NCI-H345 treated with DMSO at 0.1 percent for 48 hours (cell line): ENCODE measurements at regions not wholly inside any gene's neighbourhood (a gene's known extent, or its start where the extent isn't known, plus 50 kb on each side); places are given as distances from the start of the nearest gene placed in this dataset.
A peak's percentile ranks its signal among the peaks of the same experiment; 100 is the strongest.

Source experiments
- DNase-seq: peaks from one replicate; lab custom pipeline; 2025; ENCODE audit not compliant: unreplicated experiment; lab: John Stamatoyannopoulos, UW

DNA sequence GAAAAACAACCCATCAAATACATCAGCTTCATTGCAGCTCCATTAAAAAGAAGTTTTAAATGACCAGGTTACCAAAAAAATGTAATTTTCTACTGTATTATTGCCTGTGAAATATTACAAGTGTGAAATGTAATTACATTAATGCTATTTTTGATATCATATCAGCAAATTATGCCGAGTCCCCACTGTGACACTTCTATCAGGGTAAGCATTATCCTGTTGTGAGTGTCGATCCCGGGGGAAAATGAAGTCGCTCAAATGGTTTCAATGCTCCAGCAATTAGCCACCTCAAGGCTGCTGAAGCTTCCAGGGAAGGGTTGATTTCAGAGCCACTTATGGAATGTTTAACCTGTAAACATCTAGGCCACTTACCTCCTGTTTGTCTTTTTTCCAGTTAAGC lies 70.4 kb downstream of the RCN1 start:
- no peak for DNase-seq

DNA sequence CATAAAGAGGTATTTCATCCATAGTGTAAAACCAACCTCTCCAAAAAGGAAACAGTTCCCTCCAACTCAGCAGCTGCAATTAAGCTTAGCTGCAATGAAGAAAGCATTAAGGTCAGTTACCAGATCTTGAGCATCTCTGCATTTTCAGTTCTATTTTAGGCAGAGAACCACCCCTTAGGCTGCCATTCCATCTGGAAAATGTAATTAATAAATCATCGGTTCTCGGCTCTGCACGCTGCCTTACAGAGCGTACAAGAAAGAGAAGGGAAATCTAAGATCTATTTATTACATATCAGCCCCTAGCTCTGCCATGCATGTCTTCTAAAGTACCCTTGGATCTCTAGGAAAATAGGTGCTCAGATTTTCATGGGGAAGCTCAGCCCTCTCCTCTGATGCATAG lies 71.5 kb downstream of the RCN1 start:
- no peak for DNase-seq

DNA sequence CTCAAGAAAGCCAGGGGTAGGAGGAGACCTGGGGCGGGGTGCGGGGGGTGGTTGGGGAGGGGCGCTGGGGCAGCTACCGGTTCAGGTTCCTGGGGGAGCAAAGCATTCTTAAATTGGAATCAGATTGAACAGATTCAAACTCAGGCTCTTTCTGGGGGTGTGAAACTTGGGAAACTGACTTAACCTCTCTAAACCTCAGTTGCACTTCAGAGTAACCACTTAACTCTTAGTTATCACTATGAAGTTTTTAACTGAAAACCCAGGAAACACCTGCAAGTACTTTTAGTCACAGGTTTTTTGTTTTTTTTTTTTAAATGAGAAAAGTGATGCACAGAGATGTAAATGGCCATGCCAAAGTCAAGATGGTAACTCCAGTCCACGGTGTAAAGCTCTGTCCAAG lies 72.0 kb downstream of the RCN1 start:
- DNase-seq = no peak

DNA sequence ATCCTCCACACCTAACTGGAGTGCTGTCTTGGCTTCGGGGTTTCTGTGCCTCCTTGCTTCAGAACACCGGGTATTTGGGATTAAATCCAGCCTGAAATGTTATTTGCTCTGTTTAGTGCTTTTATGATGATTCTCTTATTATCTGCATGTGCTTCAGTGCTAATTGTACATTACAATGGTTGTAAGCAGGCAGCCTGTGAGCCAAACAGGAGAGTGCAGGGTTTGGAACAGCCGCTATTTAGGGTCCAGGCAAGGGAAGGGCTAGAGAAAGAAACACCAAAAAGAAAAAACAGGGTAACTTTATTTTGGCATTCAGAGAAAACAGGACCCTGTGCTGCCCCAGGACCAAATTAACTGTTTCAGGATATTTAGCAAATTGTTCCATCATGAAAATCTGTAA lies 72.7 kb downstream of the RCN1 start:
- DNase-seq = no peak

DNA sequence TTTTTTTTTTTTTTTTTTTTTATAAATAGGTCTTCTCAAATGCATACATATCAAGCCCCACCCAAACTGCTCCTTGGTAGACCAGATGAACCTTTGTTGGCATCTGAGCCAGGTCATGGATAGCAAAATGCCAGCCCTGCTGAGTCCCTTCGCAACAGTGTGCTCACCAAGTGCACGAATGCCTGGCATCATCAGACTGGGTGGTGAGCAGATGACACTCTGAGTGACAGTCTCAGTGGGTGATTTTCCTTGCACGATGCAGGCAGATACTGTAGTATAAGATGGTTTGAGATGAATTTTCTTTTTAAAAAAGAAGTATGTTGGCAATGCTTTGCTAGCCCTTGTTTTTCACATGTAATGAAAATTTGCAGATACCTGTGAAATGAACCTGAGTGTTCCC lies 74.0 kb downstream of the RCN1 start:
- no peak for DNase-seq

DNA sequence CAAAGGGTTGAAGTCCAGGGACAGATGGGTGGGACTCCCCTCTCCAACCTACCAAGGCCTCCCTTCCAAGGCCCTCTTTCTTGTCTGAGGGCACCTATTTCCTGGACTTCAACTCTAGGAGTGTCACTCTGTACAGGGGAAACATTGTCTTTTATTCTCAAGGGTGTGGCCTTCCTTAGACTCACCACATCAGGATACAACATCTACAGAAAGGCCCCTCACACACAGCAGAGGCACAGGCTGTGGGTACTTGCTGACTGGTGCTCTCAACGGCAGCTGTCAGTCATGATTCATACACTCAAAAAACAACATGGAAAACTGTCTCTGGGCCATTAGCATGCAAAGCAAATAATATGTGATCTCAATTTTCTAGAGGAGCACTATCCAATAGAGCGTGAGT lies 78.0 kb downstream of the RCN1 start:
- DNase-seq = no peak

DNA sequence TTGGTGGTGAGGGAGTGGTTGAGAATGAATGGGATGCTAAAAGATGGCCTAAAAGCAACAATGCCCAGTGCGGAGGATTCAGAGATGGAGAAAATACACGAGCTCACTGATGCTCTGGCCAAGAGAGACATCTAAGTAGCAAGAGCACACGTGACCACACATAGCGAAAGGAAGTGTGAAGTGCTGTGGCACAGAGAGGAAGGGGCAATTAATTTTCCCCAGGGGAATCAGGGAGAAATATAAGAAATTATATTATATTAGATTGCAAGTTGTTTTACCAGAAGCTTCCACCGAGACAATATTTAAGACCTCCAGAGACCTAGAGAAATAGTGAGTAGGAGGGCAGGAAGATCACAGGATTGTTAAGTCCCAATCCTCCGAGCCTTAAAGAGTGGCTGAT lies 80.6 kb downstream of the RCN1 start:
- DNase-seq = no peak

DNA sequence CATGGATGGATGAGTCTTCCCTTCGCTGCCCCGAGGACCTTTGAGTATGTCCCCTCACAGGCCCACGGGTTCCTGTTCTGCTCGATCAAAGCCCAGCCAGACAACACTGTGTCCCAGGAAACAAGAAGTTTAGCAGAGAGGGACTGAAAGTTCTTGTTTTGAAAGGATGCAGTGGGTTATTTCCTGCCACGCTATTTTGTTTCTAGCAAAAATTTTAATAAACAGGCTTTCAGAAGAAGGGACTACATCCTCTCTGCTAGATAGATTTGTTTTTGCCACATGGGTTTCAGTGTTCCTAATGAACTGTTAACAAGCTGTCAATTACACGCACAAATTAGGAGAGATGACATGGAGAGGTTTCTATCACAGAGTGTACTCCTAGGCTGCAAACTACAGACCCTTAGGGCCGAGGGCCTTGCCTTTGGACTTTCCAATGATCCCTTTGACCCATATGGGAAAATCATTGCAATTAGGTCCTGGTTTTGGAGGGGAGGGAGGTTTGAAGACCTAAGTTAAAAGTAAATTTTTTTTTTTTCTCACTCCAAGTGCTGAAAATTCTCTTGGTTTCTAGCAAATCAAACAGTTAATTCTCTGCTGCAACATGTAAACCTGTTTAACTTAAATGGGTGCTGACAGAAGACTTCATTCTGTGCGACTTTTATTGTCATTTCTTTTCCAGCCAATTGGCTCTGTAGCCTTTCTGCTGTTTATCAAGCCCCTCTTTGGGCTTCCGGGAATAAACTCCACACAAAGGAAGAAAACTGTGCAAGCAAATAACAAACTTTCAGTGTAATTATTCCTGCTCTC lies 81.4 kb downstream of the RCN1 start:
- DNase-seq = no peak

DNA sequence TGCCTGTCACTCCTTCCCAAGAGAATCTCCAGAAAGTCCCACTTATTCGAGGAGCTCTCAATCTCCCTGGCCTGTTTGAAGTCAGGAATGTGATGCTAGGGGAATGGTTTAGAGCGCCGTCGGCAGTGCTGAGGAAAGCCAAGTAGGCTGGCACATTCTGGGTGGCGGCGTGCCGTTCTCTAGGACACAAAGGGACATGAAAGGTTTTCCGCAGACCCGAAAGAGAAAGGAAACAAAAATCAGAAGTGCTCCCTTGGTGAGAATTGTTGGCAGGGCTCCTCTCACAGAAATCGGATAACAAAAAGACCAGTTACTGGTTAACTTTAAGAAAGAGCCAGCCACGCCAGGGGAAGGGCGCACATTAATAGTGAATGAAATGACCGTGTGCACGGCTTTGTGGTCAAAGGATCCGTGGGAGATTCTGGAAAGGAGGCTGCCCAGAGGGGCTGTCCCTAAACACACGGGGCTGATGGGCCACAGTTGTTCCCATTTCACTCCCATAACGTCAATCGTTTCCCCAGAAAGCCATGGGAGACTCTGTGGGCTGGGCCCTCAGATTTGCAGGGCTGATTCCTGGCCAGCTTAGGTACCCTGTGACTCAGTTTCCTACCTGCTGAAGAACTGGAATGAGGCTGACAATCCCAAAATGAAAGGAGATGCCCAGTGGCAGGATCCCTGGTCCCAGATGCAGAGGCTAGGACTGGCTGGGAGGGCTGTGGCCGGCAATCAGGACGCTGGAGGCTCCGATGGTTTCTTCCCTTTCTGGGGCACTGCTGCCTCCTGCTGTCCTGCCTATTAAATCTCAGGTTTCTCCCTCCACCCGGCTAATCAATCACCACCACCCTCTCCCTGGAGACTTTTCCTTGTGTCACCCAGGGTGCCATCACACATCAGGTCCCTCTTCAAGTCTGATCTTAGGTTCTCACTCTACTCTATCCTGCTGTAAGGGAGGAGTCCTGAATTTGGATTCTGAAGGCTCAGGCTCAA lies 82.3 kb downstream of the RCN1 start:
- no peak for DNase-seq

DNA sequence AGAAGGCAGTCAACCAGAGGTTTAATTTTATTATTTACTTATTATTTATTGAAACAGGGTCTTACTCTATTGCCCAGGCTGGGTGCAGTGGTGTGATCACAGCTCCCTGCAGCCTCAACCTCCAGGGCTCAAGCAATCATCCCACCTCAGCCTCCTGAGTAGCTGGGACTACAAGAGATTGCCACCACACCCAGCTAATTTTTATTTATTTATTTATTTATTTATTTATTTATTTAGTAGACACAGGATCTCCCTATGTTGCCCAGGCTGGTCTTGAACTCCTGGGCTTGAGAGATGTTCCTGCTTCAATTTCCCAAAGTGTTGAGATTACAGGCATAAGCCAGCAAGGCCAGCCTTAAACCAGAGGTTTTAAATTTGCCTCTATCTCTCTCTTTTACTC lies 83.1 kb downstream of the RCN1 start:
- no peak for DNase-seq

DNA sequence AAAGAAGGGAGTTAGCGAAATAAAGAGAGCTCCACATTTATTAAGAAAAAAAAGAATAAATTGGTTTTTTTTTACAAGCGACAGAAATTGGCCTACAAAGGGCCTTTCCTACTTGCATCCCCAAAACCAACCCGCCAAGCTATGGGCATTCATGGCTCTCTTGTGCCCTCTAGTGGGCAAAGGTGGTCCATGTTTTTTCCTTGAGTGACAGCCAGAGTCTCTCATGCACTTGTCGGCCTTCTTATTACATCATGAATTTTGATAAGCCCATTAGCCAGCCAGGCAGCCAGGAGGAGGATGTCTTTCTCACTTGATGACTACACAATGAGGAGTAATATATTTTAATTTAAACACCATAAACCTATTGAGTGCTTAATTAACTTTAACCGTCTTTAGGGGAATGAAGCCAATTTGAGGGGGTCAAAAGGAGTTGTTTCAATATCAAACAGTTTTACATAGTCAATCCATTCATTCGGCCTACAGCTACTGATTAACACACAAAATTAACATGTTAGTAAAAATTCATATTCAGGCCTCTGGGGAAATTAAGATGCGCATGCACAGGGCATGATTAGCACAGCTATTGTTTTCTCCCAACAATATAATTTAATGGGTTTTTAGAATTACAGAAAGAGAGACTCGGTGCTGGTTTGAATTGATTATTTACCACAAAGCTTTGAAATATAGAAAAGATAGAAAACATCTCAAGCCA lies 85.5 kb downstream of the RCN1 start:
- DNase-seq = peak; percentile 56

DNA sequence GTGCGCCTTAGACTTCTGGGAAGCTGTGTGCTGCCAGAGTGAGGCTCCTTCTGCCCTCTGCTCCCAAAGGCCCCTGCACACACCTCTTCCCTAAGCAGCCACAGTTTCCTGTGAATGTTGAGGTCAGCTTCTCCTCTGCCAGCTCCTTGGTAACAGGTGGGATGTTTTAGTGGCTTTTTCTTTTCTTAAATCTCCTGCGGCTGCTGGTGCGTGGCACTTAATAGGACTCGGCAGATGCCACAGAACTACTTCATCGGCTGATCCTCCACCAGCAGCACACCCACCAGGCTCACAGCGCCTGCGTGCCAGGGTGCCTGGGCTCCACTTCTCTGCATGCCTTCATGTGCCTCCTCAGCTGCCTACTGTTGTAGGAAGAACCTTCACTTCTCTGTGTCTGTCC lies 87.8 kb downstream of the RCN1 start:
- no peak for DNase-seq

DNA sequence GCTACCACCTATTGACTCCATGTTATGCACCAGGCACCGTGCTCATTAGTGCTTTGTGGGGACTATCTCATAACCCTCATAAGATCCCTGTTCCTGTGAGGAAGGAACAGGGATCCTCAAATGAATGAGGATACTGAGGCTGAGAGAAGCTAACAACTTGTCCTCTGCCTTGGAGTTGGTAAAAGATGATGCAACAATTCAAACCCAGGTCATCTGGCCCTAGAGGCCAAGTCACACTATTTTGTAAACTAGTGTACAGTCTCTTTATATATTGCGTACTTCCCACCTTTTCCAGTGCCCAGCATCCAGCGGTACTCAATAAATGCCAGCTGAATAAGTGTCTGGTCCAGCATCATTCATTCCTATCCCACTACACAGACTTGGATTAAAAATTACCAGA lies 92.6 kb downstream of the RCN1 start:
- DNase-seq = no peak

DNA sequence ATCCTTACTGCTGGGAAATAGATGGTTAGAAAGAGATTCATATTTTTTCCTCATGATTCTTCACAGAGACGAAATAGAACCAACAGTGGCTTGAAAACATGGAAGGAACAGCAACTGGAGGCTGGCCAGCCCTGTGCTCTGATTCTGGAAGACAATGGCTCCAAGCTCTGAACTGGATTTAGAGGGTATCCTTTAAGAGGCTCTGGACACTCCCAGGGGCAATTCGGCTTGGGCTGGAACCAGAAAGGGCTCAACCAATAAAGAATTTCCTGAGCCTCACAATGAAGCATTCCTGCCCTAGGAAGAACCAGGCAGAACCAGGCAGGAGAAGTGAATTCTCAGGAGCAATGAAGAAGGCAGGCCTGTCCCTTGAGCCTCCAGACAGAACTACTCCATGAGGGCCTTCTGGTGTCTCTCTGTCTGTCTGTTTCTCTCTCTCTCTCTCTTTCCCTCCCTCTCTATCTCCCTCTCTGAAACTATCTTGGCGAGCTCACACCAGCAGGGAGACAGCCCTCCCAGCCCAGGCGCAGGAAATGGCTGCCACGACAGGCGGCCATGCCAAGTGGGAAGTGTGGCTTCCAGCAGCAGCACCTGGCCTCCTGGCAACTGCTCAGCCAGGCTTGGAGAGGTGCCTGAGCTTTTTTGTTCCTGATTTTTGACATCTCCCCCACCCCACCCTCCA lies 93.3 kb downstream of the RCN1 start:
- DNase-seq = no peak

DNA sequence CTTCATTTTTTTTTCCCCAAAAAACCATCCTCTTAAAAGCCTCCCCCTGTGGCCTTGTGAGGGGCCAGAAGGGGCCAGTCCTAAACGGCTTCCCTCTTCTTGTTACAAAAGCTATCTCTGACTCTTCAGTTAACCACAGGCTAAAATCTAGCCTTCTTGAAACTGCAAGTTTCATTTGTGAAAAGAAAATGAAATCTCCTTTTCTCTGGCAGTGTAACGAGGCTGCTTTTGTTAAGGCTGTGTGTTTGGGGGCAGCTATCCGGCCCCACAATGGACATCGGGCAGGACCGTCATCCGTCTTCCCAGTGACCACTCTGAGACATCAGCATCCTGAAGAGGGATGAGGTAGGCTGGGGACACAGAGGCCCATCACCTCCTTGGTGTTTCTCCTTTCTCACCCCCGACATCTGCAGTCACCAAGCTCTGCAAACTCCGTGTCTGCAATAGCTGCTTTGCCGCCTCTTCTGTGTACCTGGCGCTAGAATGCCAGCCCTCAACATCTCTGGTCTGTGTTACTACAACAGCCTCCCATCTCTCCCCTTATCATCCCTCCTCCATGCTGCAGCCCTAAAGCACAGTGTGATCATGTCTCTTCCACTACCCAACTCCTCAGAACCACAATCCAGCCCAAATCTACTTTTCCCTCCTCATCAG lies 94.0 kb downstream of the RCN1 start:
- DNase-seq = no peak

DNA sequence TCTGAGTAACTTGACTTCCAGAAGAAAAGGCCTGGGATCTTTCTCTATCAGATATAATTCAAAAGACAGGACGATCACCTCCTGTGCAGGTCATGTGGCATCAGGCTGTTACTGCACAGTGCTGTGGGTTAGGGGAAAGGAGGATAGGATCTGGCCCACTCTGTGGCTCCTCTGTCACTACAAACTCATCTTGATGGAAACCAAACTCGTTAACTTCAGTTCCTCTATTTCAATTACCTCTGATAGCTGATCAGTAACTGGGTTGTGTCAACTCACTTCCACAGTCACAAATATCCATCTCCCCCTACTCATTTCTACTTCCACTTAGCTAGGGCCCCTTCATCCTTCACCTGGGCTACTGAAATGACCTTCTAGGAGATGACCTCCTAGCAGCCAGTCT lies 95.2 kb downstream of the RCN1 start:
- DNase-seq = no peak

DNA sequence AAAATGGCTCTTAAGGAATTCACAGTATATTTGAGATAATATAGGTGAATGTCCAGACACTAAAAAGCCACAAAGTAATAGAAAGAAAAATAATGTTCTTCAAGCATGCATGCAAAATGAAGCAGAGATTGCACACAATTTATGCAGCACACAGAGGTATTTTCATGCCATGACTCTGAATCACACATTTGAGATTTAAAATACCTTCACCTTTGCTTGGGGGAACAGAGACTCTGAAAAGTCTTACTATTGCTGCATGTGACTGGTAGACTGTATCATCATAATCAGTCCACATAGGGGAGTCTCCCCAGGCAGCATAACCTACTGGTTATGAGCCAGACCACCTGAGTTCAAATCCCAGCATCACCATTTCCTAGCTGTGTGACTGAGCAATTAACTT lies 96.2 kb downstream of the RCN1 start:
- no peak for DNase-seq

DNA sequence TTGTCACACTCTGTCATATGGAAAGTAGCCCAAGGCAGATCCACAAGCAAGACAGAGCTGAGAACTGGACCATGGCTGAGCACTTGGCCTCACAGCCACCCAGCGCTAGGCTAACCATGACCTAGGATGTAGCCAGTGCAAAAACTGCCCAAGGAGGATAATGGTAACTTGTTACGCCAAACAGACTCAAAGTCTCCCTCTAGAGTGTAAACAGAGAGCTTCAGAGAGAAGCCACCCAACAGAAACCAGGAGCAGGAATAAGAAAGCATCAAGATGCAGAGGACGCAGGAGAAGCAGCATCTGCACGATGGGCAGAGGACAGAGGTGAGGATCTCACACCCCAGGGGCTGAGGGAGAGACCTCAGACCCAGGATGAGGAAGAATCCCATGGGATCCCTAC lies 97.9 kb downstream of the RCN1 start:
- no peak for DNase-seq

DNA sequence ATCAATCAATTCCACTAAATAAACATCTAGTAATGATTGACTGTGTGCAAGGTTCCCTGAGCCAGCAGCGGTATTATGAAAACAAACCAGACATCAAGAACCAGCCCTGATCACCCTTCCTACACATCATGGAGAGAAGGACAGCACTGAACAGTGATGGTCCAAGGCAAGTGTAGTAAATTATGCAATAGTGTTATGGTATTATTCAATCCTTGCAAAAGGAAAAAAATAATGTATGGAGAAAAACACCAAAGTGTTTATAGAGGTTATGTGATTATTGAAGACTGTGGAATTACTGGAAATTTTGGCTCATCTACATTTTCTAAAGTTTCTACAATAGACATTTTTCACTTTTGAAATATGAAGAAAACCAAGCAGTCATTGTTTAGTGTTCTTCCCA lies 105.3 kb downstream of the RCN1 start:
- DNase-seq = no peak

DNA sequence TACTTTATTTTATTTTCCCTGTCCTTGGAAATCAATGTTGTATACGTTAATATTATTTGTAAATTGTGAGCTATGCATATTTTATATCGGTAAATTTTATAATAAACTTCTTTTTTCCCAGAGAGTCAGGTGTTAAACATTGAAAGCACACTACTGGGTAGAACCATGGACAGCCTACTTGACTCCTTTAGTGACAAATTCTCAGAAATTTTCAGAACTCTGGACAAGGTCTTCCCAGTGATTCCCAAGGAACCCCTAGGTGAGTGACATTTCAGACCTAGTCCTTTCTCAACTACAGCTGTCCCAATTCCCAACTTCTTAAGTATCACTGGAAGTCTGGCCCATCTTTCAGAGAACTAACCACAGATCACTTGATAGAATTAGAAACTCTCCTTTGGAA lies 107.2 kb downstream of the RCN1 start:
- DNase-seq = no peak
